ENCODE measurements at regions not wholly inside any gene's neighbourhood (a gene's known extent, or its start where the extent isn't known, plus 50 kb on each side); places are given as distances from the start of the nearest gene placed in this dataset.
"Not testable (repeated sequence)": the region's sequence is repeated elsewhere in the genome, so short reads cannot be mapped to it uniquely, and the experiment has no call there.

DNA sequence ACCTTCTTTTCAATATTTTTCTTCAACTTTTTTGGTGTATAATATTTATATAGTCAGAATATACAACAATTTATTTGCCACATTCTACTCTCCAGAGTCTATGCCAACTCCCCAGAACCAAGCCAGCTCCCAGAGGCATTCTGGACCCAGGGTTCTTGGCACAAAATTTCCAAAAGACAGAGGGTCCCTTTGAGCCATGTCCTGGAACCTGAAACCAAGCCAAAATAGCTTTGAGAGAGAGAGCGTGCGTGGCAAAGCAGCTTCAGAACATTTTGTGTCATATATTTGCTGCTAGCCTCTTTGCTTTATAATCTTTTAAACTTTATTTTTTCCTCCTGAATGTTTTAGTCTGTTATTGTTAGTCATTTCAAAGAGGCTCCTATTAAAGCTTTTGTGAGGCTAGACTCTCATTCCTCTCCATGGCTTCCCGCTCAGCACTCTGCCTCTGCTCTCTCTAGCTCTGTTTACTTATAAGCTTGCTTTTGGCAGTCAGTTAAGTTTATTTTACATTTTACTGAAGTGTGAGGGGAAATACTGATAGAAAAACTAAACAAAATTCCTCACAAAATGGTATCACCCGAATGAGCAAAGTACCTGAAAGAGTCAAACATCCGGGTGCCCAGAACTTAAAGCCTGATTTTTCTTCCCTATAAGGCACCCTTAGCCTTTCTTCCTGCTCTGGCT, 605.1 kb upstream of the ID4 start:
- Histone ChIP-seq H3K27me3 (no peaks in the 10 kb centered on the region), H3K9me3 (no peaks in the 10 kb centered on the region), H3K4me1 (peaks cover 0 to 3% (median 0%) of the 10 kb centered on the region in 4 donors), H3K27ac (peak overlapping the region in 2 of 4 donors; percentile 54 to 57), H3K36me3 (no peaks in the 10 kb centered on the region), H3K4me3 (no peak overlapping the region)
- DNase-seq (peak in 1 of 2 donors; percentile 27), ATAC-seq (ENCODE audit: low FRiP score in 2 of 2) (no peak)
- TF ChIP-seq, protein P1, sequence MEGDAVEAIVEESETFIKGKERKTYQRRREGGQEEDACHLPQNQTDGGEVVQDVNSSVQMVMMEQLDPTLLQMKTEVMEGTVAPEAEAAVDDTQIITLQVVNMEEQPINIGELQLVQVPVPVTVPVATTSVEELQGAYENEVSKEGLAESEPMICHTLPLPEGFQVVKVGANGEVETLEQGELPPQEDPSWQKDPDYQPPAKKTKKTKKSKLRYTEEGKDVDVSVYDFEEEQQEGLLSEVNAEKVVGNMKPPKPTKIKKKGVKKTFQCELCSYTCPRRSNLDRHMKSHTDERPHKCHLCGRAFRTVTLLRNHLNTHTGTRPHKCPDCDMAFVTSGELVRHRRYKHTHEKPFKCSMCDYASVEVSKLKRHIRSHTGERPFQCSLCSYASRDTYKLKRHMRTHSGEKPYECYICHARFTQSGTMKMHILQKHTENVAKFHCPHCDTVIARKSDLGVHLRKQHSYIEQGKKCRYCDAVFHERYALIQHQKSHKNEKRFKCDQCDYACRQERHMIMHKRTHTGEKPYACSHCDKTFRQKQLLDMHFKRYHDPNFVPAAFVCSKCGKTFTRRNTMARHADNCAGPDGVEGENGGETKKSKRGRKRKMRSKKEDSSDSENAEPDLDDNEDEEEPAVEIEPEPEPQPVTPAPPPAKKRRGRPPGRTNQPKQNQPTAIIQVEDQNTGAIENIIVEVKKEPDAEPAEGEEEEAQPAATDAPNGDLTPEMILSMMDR (IDR thresholded peaks at IDR 0.05), result no peak
- TF ChIP-seq POLR2A (IDR thresholded peaks at IDR 0.05), result no peak
- no peak for TF ChIP-seq POLR2AphosphoS5 (IDR thresholded peaks at IDR 0.05)
- no peak for TF ChIP-seq EP300 (IDR thresholded peaks at IDR 0.05)
- WGBS, 2 donors, result 35 to 36% methylated on average over 5 of the region's 5 CpGs

DNA sequence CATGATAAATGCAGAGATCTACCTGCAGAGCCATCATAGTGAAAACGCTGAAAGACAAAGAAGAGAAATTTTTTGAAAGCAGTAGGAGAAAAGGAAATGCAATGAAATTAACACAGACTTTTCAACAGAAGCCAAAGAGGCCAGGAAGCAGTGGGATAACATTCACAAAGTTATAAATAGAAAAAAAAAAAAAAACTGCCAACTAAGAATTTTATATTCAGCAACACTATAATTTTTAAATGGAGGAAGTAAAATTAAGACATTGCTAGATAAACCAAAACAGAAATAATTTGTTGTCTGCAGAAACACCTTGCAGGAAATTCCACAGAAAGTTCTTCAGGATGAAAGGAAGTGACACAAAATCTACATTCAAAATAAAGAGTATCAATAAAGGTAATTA, 591.5 kb upstream of the ID4 start:
- 82 to 84% methylated on average over 1 of the region's 1 CpG for WGBS, 2 donors
- no peak for ATAC-seq (ENCODE audit: low FRiP score in 2 of 2)

DNA sequence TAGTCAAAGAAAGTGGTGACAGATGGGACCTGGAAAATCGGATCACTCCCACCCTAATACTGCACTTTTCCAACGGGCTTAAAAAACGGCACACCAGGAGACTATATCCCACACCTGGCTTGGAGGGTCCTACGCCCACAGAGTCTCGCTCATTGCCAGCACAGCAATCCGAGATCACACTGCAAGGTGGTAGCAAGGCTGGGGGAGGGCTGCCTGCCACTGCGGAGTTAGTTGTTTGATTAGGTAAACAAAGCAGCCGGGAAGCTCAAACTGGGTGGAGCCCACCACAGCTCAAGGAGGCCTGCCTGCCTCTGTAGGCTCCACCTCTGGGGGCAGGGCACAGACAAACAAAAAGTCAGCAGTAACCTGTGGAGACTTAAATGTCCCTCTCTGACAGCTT, 590.0 kb upstream of the ID4 start:
- not testable (repeated sequence) for H3K36me3 ChIP-seq; H3K4me1 ChIP-seq; H3K27ac ChIP-seq; H3K4me3 ChIP-seq; DNase-seq; ATAC-seq (ENCODE audit: low FRiP score in 2 of 2); H3K27me3 ChIP-seq
- H3K9me3 ChIP-seq, result peaks cover 3 to 23% (median 9%) of the 10 kb centered on the region in 4 donors
- WGBS, 2 donors, result 83 to 88% methylated on average over 8 of the region's 8 CpGs

More for the DNA sequence above, 591.5 kb upstream of the ID4 start:
- Histone ChIP-seq H3K4me1 (no peaks in the 10 kb centered on the region), H3K9me3 (peaks cover 3 to 23% (median 9%) of the 10 kb centered on the region in 4 donors), H3K27ac (no peak overlapping the region), H3K27me3 (no peaks in the 10 kb centered on the region), H3K4me3 (no peak overlapping the region), H3K36me3 (no peaks in the 10 kb centered on the region)
- no peak for DNase-seq
- TF ChIP-seq POLR2AphosphoS5 (IDR thresholded peaks at IDR 0.05) (no peak), EP300 (IDR thresholded peaks at IDR 0.05) (no peak), POLR2A (IDR thresholded peaks at IDR 0.05) (no peak)
- TF ChIP-seq, protein P1 (IDR thresholded peaks at IDR 0.05), result no peak

DNA sequence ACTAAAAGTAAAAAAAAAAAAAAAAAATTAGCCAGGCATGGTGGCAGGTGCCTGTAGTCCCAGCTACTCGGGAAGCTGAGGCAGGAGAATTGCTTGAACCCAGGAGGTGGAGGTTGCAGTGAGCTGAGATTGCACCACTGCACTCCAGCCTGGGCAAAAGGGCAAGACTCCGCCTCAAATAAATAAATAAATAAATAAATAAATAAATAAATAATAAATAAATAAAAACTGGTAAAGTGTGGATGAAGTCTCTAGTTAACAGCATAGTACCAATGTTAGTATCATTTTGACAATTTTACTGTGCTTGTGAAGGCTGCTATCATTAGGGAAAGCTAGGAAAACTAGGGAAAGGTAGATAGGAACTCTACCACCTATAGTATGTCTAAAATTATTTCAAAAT, 581.0 kb upstream of the ID4 start:
- H3K4me1 ChIP-seq; H3K4me3 ChIP-seq; ATAC-seq (ENCODE audit: low FRiP score in 2 of 2); H3K36me3 ChIP-seq; H3K27me3 ChIP-seq; DNase-seq; H3K27ac ChIP-seq; H3K9me3 ChIP-seq: not testable (repeated sequence)
- 78 to 88% methylated on average over 2 of the region's 2 CpGs for WGBS, 2 donors

DNA sequence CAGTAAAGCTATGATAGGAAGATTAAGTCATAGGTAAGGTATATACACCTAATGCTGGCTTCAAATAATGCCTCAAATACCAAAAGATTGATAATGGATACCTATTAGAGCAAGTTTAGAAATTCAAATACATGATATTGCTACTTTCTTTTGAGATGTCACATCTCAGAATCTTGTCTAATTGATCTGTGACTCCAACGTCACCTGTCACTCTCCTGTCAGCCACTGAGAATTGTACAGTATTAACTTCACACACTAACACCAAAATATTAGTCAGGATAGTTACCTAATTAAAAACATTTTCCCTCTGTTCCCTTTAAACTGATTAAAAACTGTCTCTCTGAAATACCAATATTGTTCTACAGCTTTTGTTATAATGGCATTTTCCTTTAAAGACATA, 575.5 kb upstream of the ID4 start:
- no peaks in the 10 kb centered on the region for H3K4me1 ChIP-seq
- no peaks in the 10 kb centered on the region for H3K9me3 ChIP-seq
- H3K27ac ChIP-seq, result no peak overlapping the region
- WGBS, 2 donors, result 90 to 93% methylated on average over 1 of the region's 1 CpG
- TF ChIP-seq POLR2A (IDR thresholded peaks at IDR 0.05) (no peak), POLR2AphosphoS5 (IDR thresholded peaks at IDR 0.05) (no peak), EP300 (IDR thresholded peaks at IDR 0.05) (no peak)
- TF ChIP-seq, protein P1 (IDR thresholded peaks at IDR 0.05), result no peak
- ATAC-seq (ENCODE audit: low FRiP score in 2 of 2), result no peak
- H3K4me3 ChIP-seq, result no peak overlapping the region
- DNase-seq, result no peak
- H3K27me3 ChIP-seq, result no peaks in the 10 kb centered on the region
- no peaks in the 10 kb centered on the region for H3K36me3 ChIP-seq

DNA sequence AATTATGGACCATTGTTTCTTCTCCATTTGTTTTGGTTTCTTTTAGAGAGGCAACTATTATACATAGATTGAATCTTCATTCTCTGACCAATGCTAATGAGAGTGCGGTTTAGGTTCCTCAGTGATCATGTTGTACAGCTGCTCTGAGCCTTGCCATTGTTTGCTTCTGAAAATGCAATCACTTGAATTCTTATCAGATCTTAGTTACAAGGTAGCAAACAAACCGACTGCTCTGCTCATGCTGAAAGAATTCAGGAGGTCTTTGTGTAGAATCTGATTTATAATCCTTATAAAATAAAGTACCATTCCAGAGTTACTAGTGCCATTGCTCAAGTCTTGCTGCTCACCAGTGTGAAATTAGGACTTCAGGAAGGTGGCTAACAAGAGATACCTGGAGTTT, 569.1 kb upstream of the ID4 start:
- TF ChIP-seq POLR2A (IDR thresholded peaks at IDR 0.05) (no peak), EP300 (IDR thresholded peaks at IDR 0.05) (no peak), POLR2AphosphoS5 (IDR thresholded peaks at IDR 0.05) (no peak)
- TF ChIP-seq, protein P1 (IDR thresholded peaks at IDR 0.05), result no peak
- Histone ChIP-seq H3K27ac (no peak overlapping the region), H3K4me1 (peaks cover 0 to 4% (median 0%) of the 10 kb centered on the region in 4 donors), H3K9me3 (peaks cover 0 to 25% (median 0%) of the 10 kb centered on the region in 4 donors), H3K27me3 (no peaks in the 10 kb centered on the region), H3K4me3 (no peak overlapping the region), H3K36me3 (no peaks in the 10 kb centered on the region)
- DNase-seq (no peak), ATAC-seq (ENCODE audit: low FRiP score in 2 of 2) (no peak)
- WGBS, 2 donors, result 46 to 55% methylated on average over 2 of the region's 2 CpGs

All from upper lobe of left lung (tissue), 6 donors.